Right atrium auricular region (tissue), 2 donors: ENCODE measurements at regions not wholly inside any gene's neighbourhood (a gene's known extent, or its start where the extent isn't known, plus 50 kb on each side); places are given as distances from the start of the nearest gene placed in this dataset.

ENCODE experiments used
- DNase-seq: peaks from one replicate; pipeline ENCODE4 v3.0.0-alpha.2; 2019; ENCODE audit warnings: low spot score
- H3K27ac ChIP-seq, 2 donors: fragments of 200-600 bp; sonication (generic); 1 replicate in 1 of 2; 2 replicates in 1 of 2; pipeline ENCODE4 v1.5.1; 2016 to 2019
- H3K27me3 ChIP-seq, 2 donors: fragments of 200-600 bp; sonication (generic); one replicate each; pipeline versions ENCODE4 v1.5.1 to v1.6.0; 2017 to 2019
- H3K36me3 ChIP-seq: fragments of 200-600 bp; sonication (generic); one replicate; pipeline ENCODE4 v1.5.1; 2016
- H3K4me1 ChIP-seq, 2 donors: fragments of 200-600 bp; sonication (generic); one replicate each; pipeline versions ENCODE4 v1.5.1 to v1.6.0; 2017 to 2019
- H3K4me3 ChIP-seq, 2 donors: fragments of 200-600 bp; sonication (generic); 1 replicate in 1 of 2; 2 replicates in 1 of 2; pipeline ENCODE4 v1.5.1; 2017 to 2019; ENCODE audit warnings: mild to moderate bottlenecking in 1 of 2, moderate library complexity in 1 of 2
- H3K9me3 ChIP-seq, 2 donors: fragments of 200-600 bp; sonication (generic); one replicate each; pipeline ENCODE4 v1.5.1; 2019
- CTCF ChIP-seq, 2 donors: fragments of 200-600 bp; sonication (generic); IDR thresholded peaks; one replicate each; pipeline ENCODE4 v1.5.1; 2019; ENCODE audit warnings: antibody characterized with exemption in 2 of 2

- DNase-seq = no peak
- Histone ChIP-seq H3K4me1 (no peaks in the 10 kb centered on the region), H3K27me3 (no peaks in the 10 kb centered on the region), H3K9me3 (no peaks in the 10 kb centered on the region), H3K27ac (no peak overlapping the region), H3K36me3 (no peaks in the 10 kb centered on the region), H3K4me3 (no peak overlapping the region)
- TF ChIP-seq CTCF (IDR thresholded peaks at IDR 0.05) = no peak
Measured at GRCh38 chr3:21158861-21159542, 592.0 kb downstream of the ZNF385D start.

DNA sequence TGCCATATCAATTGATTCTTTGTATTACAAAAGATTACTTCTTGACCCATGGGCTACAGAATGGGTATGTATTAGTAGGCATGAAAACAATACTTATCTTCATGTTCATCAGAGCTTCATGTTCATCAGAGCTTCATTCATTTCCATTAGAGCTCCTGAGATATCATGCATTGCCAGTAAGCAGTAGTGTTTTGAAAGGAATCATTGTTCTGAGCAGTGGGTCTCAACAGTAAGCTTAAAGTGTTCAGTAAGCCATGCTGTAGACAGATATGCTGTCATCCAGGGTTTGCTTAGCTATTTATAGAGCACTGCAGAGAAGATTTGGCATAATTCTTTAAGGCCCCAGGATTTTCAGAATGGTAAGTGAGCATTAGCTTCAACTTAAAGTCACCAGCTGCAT is 596.1 kb downstream of the ZNF385D start:
- H3K4me1 ChIP-seq = no peaks in the 10 kb centered on the region
- H3K27ac ChIP-seq = no peak overlapping the region
- no peaks in the 10 kb centered on the region for H3K27me3 ChIP-seq
- no peaks in the 10 kb centered on the region for H3K9me3 ChIP-seq
- DNase-seq = no peak
- no peak for TF ChIP-seq CTCF (IDR thresholded peaks at IDR 0.05)
- H3K36me3 ChIP-seq = no peaks in the 10 kb centered on the region
- no peak overlapping the region for H3K4me3 ChIP-seq

GRCh38 chr3:21152555-21152954 is 598.5 kb downstream of the ZNF385D start:
- no peaks in the 10 kb centered on the region for H3K36me3 ChIP-seq
- H3K4me1 ChIP-seq = no peaks in the 10 kb centered on the region
- H3K27ac ChIP-seq = no peak overlapping the region
- no peak for TF ChIP-seq CTCF (IDR thresholded peaks at IDR 0.05)
- H3K27me3 ChIP-seq = no peaks in the 10 kb centered on the region
- DNase-seq = no peak
- H3K4me3 ChIP-seq = no peak overlapping the region
- H3K9me3 ChIP-seq = no peaks in the 10 kb centered on the region

GRCh38 chr3:21142949-21143348 is 608.1 kb downstream of the ZNF385D start:
- H3K27me3 ChIP-seq = no peaks in the 10 kb centered on the region
- DNase-seq = no peak
- no peak overlapping the region for H3K4me3 ChIP-seq
- no peaks in the 10 kb centered on the region for H3K36me3 ChIP-seq
- H3K9me3 ChIP-seq = peaks cover 0 to 8% of the 10 kb centered on the region in 2 donors
- H3K4me1 ChIP-seq = no peaks in the 10 kb centered on the region
- H3K27ac ChIP-seq = no peak overlapping the region
- TF ChIP-seq CTCF (IDR thresholded peaks at IDR 0.05) = no peak

DNA sequence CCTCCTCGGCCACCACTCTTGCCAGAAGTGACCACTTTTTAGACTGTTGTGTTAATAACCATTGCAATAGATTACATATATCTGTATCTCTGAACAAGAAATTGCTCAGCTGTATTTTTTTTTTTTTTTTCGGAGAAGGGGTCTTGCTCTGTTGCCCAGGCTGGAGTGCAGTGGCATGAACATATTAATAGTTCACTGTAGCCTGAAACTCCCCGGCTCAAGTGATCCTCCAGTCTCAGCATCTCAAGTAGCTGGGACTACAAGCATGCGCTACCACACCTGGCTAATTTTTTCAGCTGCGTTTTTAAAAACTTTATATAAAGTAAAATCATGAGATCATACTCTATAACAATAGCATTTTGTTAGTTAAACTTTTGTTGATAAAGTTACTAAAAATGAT is 609.0 kb downstream of the ZNF385D start:
- peaks cover 0 to 8% of the 10 kb centered on the region in 2 donors for H3K9me3 ChIP-seq
- H3K36me3 ChIP-seq = no peaks in the 10 kb centered on the region
- no peak overlapping the region for H3K27ac ChIP-seq
- TF ChIP-seq CTCF (IDR thresholded peaks at IDR 0.05) = no peak
- no peaks in the 10 kb centered on the region for H3K4me1 ChIP-seq
- no peaks in the 10 kb centered on the region for H3K27me3 ChIP-seq
- H3K4me3 ChIP-seq = no peak overlapping the region
- no peak for DNase-seq

DNA sequence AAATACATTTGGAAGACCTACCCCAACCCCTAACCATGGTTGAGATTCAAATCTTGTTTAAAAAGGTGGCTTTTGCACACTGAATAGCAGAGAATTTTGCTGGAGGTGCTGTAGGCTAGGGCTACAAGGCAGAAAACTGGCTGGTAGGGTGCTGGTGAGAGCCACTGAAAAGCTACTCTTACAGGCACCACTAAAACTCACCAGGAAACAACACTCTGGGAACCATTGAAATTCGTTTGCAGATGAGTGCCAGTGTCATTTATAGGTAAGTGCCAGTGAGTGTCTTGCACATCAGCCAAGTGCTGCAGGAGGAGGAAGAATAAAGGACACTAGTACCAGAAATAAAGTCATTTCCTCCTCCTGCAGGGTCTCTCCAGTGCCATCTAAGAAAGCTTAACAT is 610.2 kb downstream of the ZNF385D start:
- no peaks in the 10 kb centered on the region for H3K36me3 ChIP-seq

More for the DNA sequence above, 610.2 kb downstream of the ZNF385D start:
- Histone ChIP-seq H3K27me3 (no peaks in the 10 kb centered on the region), H3K4me3 (no peak overlapping the region), H3K4me1 (no peaks in the 10 kb centered on the region), H3K9me3 (peaks cover 0 to 7% of the 10 kb centered on the region in 2 donors), H3K27ac (no peak overlapping the region)
- DNase-seq = no peak
- no peak for TF ChIP-seq CTCF (IDR thresholded peaks at IDR 0.05)
